Colonic mucosa (tissue), 4 donors: ENCODE measurements at regions not wholly inside any gene's neighbourhood (a gene's known extent, or its start where the extent isn't known, plus 50 kb on each side); places are given as distances from the start of the nearest gene placed in this dataset.
"Not testable (repeated sequence)": the region's sequence is repeated elsewhere in the genome, so short reads cannot be mapped to it uniquely, and the experiment has no call there.

Experiments
- DNase-seq: peaks from one replicate; pipeline ENCODE4 v3.0.0-alpha.2; 2020
- H3K27ac ChIP-seq: fragments of 200-600 bp; one replicate; pipeline ENCODE4 v1.8.0; 2021
- H3K27me3 ChIP-seq: fragments of 200-600 bp; one replicate; pipeline ENCODE4 v1.8.0; 2021
- H3K36me3 ChIP-seq: fragments of 200-600 bp; one replicate; pipeline ENCODE4 v1.8.0; 2021
- H3K4me1 ChIP-seq: fragments of 200-600 bp; one replicate; pipeline ENCODE4 v1.8.0; 2021; ENCODE audit warnings: mild to moderate bottlenecking
- H3K4me3 ChIP-seq: fragments of 200-600 bp; one replicate; pipeline ENCODE4 v1.8.0; 2021
- H3K9ac ChIP-seq, 2 donors: one replicate each; pipeline ENCODE4 v1.7.0; 2013; ENCODE audit warnings: control low read depth in 2 of 2, low read depth in 2 of 2, low read length in 2 of 2
- H3K9me3 ChIP-seq: fragments of 200-600 bp; one replicate; pipeline ENCODE4 v1.8.0; 2021
- CTCF ChIP-seq: fragments of 200-600 bp; IDR thresholded peaks from one replicate; pipeline ENCODE4 v1.8.0; 2022; ENCODE audit warnings: antibody characterized with exemption, mild to moderate bottlenecking
- intact Hi-C: fragments of 100-400 bp; cut with DNase I; formaldehyde crosslinking; loops from one replicate; pipeline ENCODE4 v1.14.1; 2022
- donor health status: healthy.
- donor health status: DM: no; HTN: no; CAD: no.
- donor health status: DM: no; HTN: no; CAD: no.

- Histone ChIP-seq H3K36me3 (no peaks in the 10 kb centered on the region), H3K4me1 (no peaks in the 10 kb centered on the region), H3K9me3 (no peaks in the 10 kb centered on the region), H3K27ac (no peak overlapping the region), H3K4me3 (no peak overlapping the region), H3K27me3 (no peaks in the 10 kb centered on the region), H3K9ac (no peak overlapping the region)
- TF ChIP-seq CTCF: no peak
- intact Hi-C loops: no loop called here
- DNase-seq: no peak
Measured at GRCh38 chr7:110539216-110539615, 551.7 kb upstream of the LRRN3 start.

- Histone ChIP-seq H3K4me3 (no peak overlapping the region), H3K4me1 (no peaks in the 10 kb centered on the region), H3K27me3 (no peaks in the 10 kb centered on the region), H3K36me3 (no peaks in the 10 kb centered on the region), H3K9ac (no peak overlapping the region), H3K9me3 (no peaks in the 10 kb centered on the region), H3K27ac (no peak overlapping the region)
- TF ChIP-seq CTCF: no peak
- no peak for DNase-seq
- intact Hi-C loops: no loop called here
Measured at GRCh38 chr7:110541962-110542361, 549.0 kb upstream of the LRRN3 start.

- no peak overlapping the region for H3K9ac ChIP-seq
- no peaks in the 10 kb centered on the region for H3K36me3 ChIP-seq
- no peaks in the 10 kb centered on the region for H3K9me3 ChIP-seq
- intact Hi-C loops: no loop called here
- H3K4me3 ChIP-seq: no peak overlapping the region
- H3K27ac ChIP-seq: no peak overlapping the region
- no peaks in the 10 kb centered on the region for H3K27me3 ChIP-seq
- no peaks in the 10 kb centered on the region for H3K4me1 ChIP-seq
- no peak for DNase-seq
- TF ChIP-seq CTCF: no peak
Measured at GRCh38 chr7:110544194-110544593, 546.7 kb upstream of the LRRN3 start.

GRCh38 chr7:110548372-110548771 lies 542.6 kb upstream of the LRRN3 start:
- H3K9ac ChIP-seq: no peak overlapping the region
- DNase-seq: no peak
- no peak overlapping the region for H3K4me3 ChIP-seq
- TF ChIP-seq CTCF: no peak
- no peaks in the 10 kb centered on the region for H3K4me1 ChIP-seq
- intact Hi-C loops: no loop called here
- no peaks in the 10 kb centered on the region for H3K36me3 ChIP-seq
- no peak overlapping the region for H3K27ac ChIP-seq
- no peaks in the 10 kb centered on the region for H3K9me3 ChIP-seq
- no peaks in the 10 kb centered on the region for H3K27me3 ChIP-seq

- Histone ChIP-seq H3K4me3 (no peak overlapping the region), H3K36me3 (no peaks in the 10 kb centered on the region), H3K4me1 (no peaks in the 10 kb centered on the region), H3K9ac (no peak overlapping the region), H3K27me3 (no peaks in the 10 kb centered on the region), H3K9me3 (no peaks in the 10 kb centered on the region), H3K27ac (no peak overlapping the region)
- no peak for DNase-seq
- TF ChIP-seq CTCF: no peak
- intact Hi-C loops: no loop called here
Measured at GRCh38 chr7:110557136-110557535, 533.8 kb upstream of the LRRN3 start.

GRCh38 chr7:110563286-110563685 lies 527.6 kb upstream of the LRRN3 start:
- H3K4me3 ChIP-seq, intact Hi-C loops, H3K4me1 ChIP-seq, H3K9me3 ChIP-seq, H3K27me3 ChIP-seq, H3K27ac ChIP-seq, H3K36me3 ChIP-seq, DNase-seq, H3K9ac ChIP-seq: not testable (repeated sequence)
